Activated CD4-positive, CD25-positive, alpha-beta regulatory T cell treated with anti-CD3 and anti-CD28 coated beads, Interleukin-2, amount 50 U/mL, for 16 hours (primary cell): ENCODE measurements at regions not wholly inside any gene's neighbourhood (a gene's known extent, or its start where the extent isn't known, plus 50 kb on each side); places are given as distances from the start of the nearest gene placed in this dataset.

Experiments
- DNase-seq: peaks from one replicate; pipeline ENCODE4 v3.0.0-alpha.2; 2020; ENCODE audit warnings: low read depth, low spot score

DNA sequence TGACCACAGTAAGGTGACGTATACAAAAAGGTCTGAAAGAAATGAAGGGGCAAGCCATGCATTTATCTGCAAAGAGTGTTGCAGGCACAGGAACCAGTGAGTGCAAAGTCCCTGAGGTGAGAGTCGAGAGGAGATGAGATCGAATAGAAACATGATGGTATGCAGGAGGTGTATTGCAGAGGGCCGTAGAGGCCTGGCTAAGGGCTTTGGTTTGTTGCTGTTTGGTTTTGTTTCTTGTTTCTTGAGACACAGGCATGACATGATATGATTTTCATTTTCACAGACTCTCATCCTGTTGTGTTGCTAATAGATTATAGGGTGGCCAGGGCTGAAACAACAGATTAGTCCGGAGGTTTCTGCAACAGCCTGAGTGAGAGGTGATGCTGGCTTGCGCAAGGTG, 80.4 kb downstream of the HSPH1 start:
- DNase-seq = no peak

DNA sequence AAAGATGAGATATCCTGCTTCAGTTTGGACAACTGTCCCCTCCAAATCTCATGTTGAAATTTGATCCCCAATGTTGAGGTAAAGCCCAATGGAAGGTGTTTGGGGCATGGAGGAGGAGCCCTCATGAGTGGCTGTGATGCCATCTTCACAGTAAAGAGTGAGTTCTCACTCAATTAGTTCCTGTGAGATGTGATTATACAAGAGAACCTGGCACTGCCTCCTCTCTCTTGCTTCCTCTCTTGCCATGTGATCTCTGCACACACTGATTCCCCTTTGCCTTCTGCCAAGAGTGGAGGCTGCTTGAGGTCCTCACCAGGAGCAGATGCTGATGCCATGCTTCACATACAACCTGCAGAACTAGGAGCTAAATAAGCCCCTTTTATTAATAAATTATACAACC, 86.9 kb downstream of the HSPH1 start:
- no peak for DNase-seq

DNA sequence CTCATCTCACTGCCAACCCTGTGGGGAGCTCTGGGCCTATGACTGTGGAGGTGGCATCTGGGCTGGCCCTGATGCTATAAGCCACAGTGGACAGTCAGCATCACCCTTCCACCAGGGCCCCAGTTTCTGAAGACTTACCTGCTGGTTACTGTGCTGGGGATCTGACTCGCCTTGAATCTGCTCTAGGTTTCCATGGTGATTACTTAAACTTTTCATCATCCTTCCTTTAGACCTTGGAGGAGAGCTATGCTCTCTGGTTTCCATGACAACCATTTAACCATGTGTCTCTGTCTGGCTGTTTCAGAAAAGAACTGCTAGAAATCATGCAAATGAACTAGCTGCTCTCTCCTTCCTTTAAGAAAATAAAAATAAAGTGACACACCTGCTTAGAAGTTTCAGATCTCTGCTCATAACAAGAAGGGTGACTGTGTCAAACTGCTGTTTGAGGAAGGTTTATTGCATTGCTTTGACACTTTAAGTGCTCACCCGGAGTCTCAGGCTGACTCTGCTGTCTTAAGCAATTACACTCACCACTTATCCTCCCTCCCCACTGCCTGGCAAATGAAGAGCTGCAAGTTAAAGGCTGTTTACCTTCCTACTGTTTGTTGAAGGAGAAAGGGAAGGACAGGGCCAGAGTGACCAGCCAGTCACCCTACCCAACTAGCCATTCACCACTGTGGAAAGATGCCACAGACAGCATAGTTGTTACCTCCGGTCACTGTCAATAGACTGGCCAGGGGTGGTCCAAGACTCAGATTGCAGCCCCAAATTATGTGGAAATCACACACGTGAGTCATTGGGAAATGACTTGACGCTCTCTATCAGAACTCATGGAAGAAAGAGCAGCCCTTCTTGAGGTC, 87.6 kb downstream of the HSPH1 start:
- no peak for DNase-seq

DNA sequence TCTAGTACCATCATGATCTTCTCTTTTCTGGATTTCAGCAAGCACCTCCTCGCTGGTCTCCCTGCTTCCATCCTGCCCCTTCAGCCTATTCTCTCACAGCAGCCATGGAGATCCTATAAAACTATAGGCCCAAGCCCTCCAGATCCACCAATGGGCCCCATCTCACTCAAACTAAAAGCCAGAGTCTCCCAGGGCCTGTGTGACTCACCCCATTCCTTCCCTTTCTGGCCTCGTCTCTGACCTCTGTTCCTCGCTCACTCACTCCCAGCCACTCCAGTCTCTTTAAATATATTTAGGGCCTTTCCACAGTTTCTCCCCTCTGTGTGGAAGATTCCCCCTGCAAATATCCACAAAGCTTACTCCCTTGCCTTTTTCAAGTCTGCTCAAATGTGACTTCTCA, 89.7 kb downstream of the HSPH1 start:
- no peak for DNase-seq

DNA sequence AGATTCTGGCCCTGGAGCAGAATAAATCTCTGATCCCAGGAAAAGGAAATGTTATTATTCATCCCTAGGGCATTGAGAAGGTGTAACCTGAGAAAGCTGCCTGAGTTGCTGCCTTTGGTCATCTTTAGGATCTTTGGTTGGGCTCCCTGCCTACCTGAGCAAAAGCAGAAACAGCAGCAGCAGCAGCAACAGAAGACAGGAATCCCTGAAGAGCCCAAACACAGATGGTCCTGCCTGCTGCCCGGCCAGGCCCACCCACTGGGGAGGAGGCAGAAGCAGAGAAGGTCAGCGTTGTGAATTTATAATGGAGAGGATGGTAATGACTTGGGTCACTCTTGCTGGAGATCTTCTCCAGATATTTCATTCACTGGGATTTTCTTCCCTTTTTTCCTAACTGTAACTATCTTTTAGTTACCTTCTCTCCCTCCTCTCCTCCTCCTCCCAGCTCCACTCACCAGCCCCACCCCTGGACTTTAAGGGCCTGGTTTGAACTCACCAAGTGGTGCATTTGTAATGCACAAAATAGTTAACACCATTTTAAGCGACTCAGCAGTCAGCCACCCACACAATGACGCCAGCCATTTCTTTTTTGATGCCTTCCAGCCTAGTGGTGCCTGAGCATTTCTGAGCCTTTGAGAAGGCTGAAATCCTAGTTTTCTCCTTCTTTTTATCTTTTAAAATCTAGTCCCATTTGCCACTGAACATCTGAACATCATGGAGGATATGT, 91.7 kb downstream of the HSPH1 start:
- no peak for DNase-seq

DNA sequence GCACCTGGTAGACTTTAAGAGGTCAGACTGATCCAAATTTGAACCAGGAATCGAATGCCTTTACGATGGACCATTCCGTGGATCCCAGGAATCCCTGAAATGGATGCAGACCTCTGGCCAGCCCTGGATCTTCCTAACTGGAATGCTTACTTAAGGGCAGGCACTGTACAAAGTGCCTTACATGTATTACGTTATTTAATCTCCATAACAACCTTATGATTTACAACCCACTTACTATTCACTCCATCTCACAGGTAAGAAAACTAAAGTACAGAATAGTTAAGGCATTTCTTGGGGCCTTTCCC, 93.6 kb downstream of the HSPH1 start:
- DNase-seq = no peak

DNA sequence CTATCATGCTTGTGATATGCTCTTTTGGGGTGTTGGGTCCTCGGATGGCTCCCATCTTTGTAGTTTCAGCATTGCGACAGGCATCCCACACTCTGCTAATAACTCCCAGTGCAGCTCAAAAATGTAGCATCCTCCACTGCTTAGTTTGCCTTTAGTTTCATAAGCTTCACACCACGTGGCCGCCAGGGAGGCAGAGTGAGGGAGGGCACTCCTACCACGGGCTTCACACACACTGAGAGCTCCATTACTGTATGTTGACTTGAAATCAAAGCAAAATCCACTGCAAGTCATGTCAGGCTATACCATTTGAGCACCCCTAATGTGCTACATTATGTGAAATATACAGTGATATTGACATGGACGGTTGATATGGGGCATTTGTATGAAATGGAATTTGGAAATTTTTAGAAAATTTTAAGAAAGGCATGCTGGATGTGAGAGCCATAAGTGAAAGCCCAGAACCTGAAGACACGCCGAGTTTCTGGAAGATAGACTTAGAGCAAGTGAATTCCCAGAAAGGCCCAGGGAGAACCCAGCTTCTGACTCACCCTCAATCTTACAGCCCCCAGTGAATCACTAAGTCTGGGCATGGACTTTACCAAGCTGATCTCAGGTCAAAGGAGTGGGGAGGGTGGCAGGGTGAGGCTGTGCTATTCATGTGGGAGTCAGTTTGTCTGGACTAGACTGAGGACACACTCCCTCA, 94.1 kb downstream of the HSPH1 start:
- no peak for DNase-seq

DNA sequence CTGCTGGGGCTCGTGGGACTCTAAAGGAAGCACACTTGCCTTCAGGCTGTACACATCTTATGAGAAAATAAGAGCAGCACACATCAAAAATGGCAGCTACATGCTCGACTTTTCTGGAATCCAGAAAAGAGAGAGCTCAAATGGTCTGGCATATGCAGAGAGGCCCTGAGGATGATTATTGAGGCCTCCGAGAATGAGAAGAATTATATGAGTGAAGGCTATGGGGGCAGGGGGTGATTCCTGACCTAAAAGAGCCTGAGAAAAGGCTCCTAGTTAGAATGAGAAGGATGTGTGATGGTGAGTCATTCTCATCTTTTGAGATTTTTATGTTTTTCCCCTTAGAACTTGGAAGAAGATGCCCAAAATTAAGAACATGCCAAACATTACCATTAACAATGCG, 97.1 kb downstream of the HSPH1 start:
- DNase-seq = no peak

DNA sequence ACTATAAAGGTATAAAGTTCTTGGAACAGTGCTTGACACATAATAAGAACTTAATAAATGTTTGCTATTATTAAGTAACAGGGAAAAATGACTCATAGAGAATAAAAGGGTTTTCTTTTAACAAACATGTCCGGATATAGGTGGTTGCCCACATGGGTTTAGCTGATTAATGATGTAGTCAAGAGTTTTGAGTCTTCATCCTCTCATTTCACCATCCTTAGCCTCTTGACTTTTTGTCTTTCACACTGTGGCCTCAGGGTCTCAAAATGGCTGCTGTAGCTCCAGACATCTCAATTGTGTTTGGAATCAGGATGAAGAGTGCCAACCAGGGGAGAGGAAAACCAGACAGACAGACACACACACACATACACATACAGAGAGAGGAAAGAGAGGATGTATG, 97.9 kb downstream of the HSPH1 start:
- DNase-seq = no peak

DNA sequence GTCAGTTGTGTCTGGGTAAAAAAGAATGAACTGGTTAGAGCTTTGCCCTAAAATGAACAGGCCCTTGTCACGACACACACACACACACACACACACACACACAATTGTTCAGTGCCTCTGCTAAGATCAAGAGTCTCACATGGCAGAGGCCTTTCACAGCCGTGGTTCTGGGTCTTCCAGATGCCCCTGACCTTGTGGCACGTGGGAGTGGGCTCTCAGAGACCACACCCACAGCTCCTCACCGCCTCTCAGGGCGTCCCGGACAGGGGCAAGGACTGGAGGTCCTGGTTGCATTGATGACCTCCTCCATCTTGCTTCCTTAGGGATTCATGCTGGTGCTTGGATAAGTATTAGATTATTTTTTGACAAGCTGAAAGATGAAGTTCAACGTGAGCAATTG, 101.0 kb downstream of the HSPH1 start:
- no peak for DNase-seq

DNA sequence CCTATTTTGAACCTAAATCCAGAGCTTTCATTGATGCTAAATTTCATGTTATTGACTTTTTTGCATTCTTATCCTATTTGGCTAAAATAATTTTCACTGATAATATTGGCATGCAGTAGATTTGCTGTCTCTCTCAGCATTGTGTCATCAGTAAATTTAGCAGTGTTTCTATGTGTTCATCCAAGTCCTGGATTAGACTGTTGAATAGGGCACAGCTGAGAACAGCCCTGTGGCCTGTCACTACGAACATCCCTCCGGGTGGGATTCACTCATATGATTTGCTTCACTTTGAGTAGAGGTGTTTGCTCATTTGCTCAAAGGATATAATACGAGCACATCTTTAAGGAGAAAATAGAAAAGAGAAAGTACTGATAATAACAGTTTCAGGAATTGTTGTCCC, 101.5 kb downstream of the HSPH1 start:
- no peak for DNase-seq

DNA sequence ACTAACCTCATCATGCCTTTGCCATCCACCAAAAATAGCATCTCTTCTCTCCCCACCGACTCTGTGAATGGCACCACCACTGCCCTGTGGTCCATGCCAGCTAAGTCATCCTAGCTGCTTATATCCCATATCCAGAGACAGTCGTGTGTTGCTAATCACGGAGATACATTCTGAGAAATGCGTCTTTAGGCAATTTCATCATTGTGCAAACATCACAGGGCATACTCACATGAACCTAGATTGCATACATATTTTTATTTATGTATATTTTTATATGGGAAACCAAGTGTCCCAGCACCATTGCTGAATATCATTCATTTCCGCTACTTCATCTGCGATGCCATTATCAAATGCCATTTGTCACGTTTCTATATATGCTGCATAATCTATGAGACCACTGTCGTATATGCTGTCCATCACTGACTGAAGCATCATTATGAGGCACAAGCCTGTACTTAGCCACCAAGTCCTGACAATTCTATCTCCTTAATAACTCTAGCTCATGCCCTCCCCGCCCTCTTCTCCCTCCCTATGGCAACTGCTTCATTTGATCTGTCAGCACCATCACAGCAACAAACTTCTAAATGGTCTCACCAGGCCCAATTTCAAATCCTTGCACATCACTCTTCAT, 104.2 kb downstream of the HSPH1 start:
- no peak for DNase-seq

DNA sequence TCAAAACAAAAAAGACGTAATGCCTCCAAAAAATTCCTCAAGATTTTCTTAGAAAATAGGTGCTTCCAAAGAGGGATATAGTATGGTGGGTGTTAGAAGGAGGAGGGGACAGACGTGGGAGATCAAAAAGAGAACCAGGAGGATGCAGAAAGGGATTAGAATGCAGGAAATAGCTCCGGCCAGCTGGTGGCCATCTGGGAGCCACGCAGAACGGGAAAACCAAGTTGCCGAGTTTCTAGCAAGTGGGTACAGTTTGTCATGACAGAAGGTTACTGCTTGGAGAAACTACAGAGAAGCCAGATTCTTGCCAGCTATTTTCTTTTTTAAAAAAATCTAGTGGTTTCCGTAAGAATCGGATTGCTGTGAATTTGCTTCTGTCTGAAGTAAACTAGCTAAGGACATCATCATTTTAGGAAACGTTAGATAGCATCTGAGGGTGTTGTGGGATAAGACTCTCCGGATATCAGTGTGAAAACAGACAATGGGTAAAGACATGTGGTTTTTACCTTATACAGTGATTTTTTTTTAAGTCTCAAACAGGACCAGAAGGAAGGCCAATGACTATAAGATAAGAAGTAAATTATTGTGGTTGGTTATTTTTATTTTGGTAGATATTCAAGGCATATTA, 104.9 kb downstream of the HSPH1 start:
- no peak for DNase-seq

DNA sequence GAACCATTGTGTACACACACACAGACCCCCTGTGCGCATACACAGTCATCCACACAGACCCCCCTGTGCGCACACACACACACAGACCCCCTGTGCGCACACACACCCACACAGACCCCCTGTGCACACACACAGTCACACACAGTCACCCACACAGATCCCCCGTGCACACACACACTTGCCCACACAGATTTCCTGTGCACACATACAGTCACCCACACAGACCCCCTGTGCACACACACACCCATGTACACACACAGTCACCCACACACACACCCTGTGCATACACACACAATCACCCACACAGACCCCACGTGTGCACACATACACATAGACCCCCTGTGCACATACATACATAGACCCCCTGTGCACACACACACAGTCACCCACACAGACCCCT, 106.1 kb downstream of the HSPH1 start:
- no peak for DNase-seq

DNA sequence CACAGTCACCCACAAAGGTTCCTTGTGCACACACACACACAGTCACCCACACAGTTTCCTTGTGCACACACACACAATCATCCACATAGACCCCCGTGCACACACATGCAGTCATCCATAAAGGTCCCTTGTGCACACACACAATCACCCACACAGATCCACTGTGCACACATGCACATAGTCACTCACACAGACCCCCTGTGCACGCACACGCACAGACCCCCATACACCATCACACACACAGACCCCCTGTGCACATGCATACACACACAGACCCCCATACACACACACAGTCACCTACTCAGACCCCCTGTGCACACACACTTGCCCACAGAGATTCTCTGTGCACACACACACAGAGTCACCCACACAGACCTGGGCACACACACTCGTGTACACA, 107.1 kb downstream of the HSPH1 start:
- no peak for DNase-seq

DNA sequence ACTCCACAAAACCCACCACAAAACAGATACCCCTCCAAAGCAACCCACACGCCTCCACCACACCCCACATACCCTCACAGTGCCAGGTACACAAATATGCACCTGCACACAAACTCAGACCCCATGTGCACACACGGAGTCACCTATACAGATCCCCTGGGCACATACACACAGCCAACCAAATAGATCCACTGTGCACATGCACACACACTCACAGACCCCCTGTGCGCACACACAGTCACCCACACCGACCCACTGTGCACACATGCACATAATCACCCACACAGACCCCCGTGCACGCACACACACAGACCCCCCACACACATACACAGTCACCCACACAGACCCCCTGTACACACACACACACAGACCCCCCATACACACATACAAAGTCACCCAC, 107.8 kb downstream of the HSPH1 start:
- DNase-seq = no peak

DNA sequence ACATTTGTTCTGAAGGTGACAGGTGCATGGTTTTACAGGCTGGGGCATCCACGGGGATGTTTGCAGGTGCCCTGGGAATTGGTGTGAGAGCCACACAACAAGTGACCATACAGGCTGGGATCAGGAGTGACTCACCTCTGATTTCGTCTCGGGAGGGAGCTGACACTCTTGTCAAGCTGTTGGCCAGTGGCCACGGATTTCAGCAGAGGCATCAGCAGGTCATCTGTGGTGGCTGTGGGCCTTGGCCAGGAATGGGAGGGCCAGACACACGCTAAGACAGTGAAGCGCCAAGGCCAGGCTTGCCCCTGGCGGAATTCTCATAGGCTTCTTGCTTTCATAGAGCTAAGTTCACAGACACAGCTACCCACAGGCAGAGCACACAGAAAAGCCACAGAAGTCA, 108.6 kb downstream of the HSPH1 start:
- no peak for DNase-seq

DNA sequence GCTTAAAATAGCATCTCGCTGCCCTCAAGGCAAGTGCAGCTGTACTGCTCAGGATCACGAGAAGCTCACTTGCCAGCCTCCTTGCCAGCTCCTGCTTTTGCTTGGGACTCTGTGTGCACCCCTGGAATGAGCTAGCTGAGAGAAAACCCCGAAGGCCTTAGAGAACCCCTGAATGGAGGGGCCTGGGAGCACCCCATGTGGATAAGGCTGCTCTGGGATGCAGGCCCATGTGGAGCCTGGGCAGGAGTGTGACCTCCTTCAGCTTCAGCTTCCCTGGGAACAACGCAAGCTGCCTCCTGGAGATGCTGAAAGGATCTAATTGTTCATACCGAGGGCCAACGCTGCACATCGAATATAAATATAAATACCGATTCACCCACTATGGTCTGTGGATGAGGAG, 109.2 kb downstream of the HSPH1 start:
- DNase-seq = no peak

DNA sequence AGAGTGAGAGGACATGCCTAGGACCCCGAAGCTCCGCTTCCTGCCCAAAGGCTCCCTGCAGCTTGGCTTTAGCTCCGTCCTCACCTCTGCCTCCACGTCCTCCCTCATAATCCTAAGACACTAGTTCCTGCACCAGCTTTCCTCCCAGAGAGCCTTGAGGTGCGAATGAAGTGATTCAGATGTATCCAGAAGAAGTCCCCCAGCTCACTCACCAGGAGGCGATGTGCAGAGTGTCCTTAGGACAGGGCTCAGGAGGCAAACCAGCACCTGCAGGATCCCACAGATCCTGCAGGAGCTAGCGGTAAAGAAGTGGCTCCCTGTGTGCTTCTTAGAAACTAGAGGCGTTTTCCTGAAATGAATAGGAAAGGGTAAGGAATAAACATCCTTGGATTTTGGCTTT, 109.7 kb downstream of the HSPH1 start:
- DNase-seq = no peak

DNA sequence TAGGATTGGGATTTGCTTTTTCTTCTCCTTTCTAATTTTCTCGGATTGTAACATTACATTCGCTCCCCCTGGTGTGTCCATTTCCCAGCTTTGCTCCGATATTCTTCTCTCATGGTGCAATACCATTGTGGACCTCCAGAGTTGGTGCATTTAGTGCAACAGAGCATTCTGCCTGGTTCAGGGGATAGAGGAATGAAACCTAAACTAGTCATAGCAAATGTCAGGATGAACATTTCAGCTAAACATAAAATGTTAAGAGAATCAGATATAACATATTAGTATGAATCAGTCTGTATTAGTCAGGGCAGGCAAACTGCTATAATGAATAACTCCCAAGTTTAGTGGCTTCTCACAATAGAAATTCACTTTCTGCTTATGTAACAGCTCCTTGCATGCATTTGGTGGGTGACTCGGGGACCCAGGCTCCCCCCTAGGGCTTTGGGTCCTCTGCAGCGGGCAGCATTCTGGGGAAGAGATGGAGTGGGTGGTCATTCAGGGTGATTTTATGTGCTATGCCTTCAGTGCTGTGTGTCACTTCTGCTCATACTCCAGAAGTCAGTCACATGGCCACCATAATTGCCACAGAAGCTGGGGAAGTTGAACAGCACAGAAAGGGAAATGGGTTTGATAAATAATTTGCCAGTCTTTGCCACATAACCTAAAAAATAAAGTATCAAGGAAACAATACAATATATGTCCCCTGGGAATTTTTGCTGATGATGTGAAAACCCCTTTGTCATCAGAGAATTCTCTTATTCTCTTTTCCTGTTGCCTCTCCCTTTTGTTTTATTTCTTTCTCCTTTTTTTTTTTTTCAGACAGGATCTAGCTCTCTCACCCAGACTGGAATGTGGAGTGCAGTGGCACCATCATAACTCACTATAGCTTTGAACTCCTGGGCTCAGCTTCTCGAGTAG, 111.0 kb downstream of the HSPH1 start:
- DNase-seq = no peak

DNA sequence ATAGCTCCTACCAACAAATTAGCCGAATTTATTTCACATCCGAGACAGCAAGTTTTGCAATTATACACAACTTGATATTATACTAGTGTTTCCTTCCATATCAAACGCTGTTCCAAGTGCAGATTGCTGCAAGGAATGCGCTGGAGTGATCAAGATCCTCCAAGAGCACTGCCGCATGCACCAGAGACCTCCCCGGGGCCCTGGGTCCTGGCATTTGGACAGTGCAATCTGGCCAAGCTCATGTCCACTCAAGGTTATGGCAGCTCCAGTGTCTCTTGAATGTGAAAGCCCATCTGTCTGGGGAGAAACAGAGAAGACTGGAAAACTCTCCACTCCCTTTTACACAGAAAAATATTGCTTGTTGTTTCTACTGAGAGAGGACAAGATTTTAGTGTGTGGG, 111.9 kb downstream of the HSPH1 start:
- DNase-seq = no peak
